Fibroblast of lung (primary cell): ENCODE measurements at regions not wholly inside any gene's neighbourhood (a gene's known extent, or its start where the extent isn't known, plus 50 kb on each side); places are given as distances from the start of the nearest gene placed in this dataset.

Source experiments
- DNase-seq, 2 donors: peaks; one replicate each; pipeline versions ENCODE4 v3.0.0 to v3.0.0-alpha.2; 2010; ENCODE audit warnings: low read depth in 2 of 2
- H2AFZ ChIP-seq: 2 replicates; pipeline ENCODE4 v1.5.1; 2012; ENCODE audit warnings: low read length, control low read depth, inconsistent platforms
- H3K27ac ChIP-seq: 2 replicates; pipeline ENCODE4 v1.5.1; 2011; ENCODE audit warnings: low read length, control low read depth; ENCODE audit not compliant: insufficient read depth
- H3K27me3 ChIP-seq: 2 replicates; pipeline ENCODE4 v1.5.1; 2011; ENCODE audit warnings: mild to moderate bottlenecking, low read length; ENCODE audit not compliant: control insufficient read depth, insufficient read depth
- H3K36me3 ChIP-seq: 2 replicates; pipeline ENCODE4 v1.5.1; 2011; ENCODE audit warnings: low read length; ENCODE audit not compliant: control insufficient read depth, insufficient read depth
- H3K4me1 ChIP-seq: 2 replicates; pipeline ENCODE4 v1.5.1; 2011; ENCODE audit warnings: low read length; ENCODE audit not compliant: control insufficient read depth, insufficient read depth; ENCODE audit errors: extremely low read depth
- H3K4me2 ChIP-seq: 2 replicates; pipeline ENCODE4 v1.5.1; 2011; ENCODE audit warnings: low read length, control low read depth; ENCODE audit not compliant: insufficient read depth; ENCODE audit errors: extremely low read depth
- H3K4me3 ChIP-seq, 4 experiments: fragments of 200-600 bp in 1 of 4; sonication (generic) in 1 of 4; replicated peaks in 1 of 4; 2 replicates each; pipeline ENCODE4 v1.5.1; 2011 to 2016; ENCODE audit warnings: low read length in 4 of 4, low read depth in 3 of 4, mild to moderate bottlenecking in 3 of 4, control low read depth in 2 of 4, inconsistent platforms in 1 of 4, mixed read lengths in 1 of 4; ENCODE audit not compliant: insufficient read depth in 1 of 4; ENCODE audit errors: control extremely low read depth in 1 of 4
- H3K79me2 ChIP-seq: 2 replicates; pipeline ENCODE4 v1.5.1; 2012; ENCODE audit warnings: mild to moderate bottlenecking, low read length, inconsistent platforms; ENCODE audit not compliant: control insufficient read depth, insufficient read depth
- H3K9ac ChIP-seq: 2 replicates; pipeline ENCODE4 v1.5.1; 2011; ENCODE audit warnings: mild to moderate bottlenecking, low read length, control low read depth; ENCODE audit not compliant: insufficient read depth
- H3K9me3 ChIP-seq: 2 replicates; pipeline ENCODE4 v1.5.1; 2012; ENCODE audit warnings: low read depth, low read length; ENCODE audit not compliant: control insufficient read depth, insufficient read depth
- H4K20me1 ChIP-seq: 2 replicates; pipeline ENCODE4 v1.5.1; 2011; ENCODE audit warnings: low read length; ENCODE audit not compliant: control insufficient read depth, insufficient read depth; ENCODE audit errors: extremely low read depth
- CTCF ChIP-seq, 2 donors: IDR thresholded peaks in 1 of 2; conservative IDR thresholded peaks in 1 of 2; 1 replicate in 1 of 2; 2 replicates in 1 of 2; pipeline ENCODE4 v1.5.1; 2011 to 2012; ENCODE audit warnings: low read length in 2 of 2, control low read depth in 1 of 2, inconsistent platforms in 1 of 2, low read depth in 1 of 2, mild to moderate bottlenecking in 1 of 2
- EZH2 ChIP-seq: IDR thresholded peaks from 2 replicates; pipeline ENCODE4 v1.5.1; 2012; ENCODE audit warnings: low read length, control low read depth, mild to moderate bottlenecking; ENCODE audit errors: missing control alignments

- Histone ChIP-seq H3K4me3 (no peak overlapping the region), H3K9me3 (no peaks in the 10 kb centered on the region), H3K36me3 (no peaks in the 10 kb centered on the region), H3K79me2 (no peaks in the 10 kb centered on the region), H3K4me2 (no peak overlapping the region), H3K9ac (no peak overlapping the region), H2AFZ (no peak overlapping the region), H4K20me1 (no peaks in the 10 kb centered on the region), H3K4me1 (no peaks in the 10 kb centered on the region), H3K27me3 (no peaks in the 10 kb centered on the region), H3K27ac (no peak overlapping the region)
- no peak for TF ChIP-seq EZH2
- TF ChIP-seq CTCF (conservative IDR thresholded peaks at IDR 0.05 in 1 of 2, IDR thresholded peaks at IDR 0.05 in 1 of 2; ENCODE audit: low read depth in 1 of 2, low read length in 2 of 2), result no peak
- peak in 1 of 2 donors; percentile 55 for DNase-seq
Observed at GRCh38 chr5:130532786-130533185, 628.5 kb downstream of the CHSY3 start.

GRCh38 chr5:130529511-130530485 is 625.5 kb downstream of the CHSY3 start:
- Histone ChIP-seq H3K36me3 (no peaks in the 10 kb centered on the region), H4K20me1 (no peaks in the 10 kb centered on the region), H3K27me3 (no peaks in the 10 kb centered on the region), H3K4me1 (no peaks in the 10 kb centered on the region), H2AFZ (no peak overlapping the region), H3K79me2 (no peaks in the 10 kb centered on the region), H3K9me3 (no peaks in the 10 kb centered on the region), H3K4me2 (no peak overlapping the region), H3K4me3 (no peak overlapping the region), H3K9ac (no peak overlapping the region), H3K27ac (no peak overlapping the region)
- DNase-seq, result no peak
- TF ChIP-seq CTCF (conservative IDR thresholded peaks at IDR 0.05 in 1 of 2, IDR thresholded peaks at IDR 0.05 in 1 of 2; ENCODE audit: low read depth in 1 of 2, low read length in 2 of 2) (no peak), EZH2 (no peak)

DNA sequence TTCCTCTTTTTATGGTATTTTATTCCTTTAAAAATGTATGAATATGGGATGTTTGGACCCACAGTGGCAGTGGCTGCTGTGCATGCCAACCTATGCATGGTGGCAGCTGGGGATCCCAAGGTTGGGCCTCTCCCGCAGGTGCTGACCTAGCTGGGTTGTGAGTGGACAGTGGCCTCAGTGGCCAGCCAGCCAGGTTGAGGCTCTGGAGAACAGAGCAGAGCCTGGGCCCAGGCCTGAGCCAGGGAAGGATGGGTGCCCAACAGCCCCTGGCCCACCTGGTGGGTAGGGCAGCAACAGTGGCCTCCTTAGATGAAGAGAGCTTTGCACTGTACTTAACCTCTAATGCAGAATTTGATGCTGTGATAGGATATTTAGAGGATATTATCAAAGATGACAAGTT is 624.8 kb downstream of the CHSY3 start:
- Histone ChIP-seq H3K27me3 (no peaks in the 10 kb centered on the region), H3K36me3 (no peaks in the 10 kb centered on the region), H3K9ac (no peak overlapping the region), H2AFZ (no peak overlapping the region), H3K4me2 (no peak overlapping the region), H3K27ac (no peak overlapping the region), H3K9me3 (no peaks in the 10 kb centered on the region), H3K79me2 (no peaks in the 10 kb centered on the region), H3K4me3 (no peak overlapping the region), H4K20me1 (no peaks in the 10 kb centered on the region), H3K4me1 (no peaks in the 10 kb centered on the region)
- no peak for DNase-seq
- TF ChIP-seq CTCF (conservative IDR thresholded peaks at IDR 0.05 in 1 of 2, IDR thresholded peaks at IDR 0.05 in 1 of 2; ENCODE audit: low read depth in 1 of 2, low read length in 2 of 2) (no peak), EZH2 (no peak)
